Kidney (tissue), 13 donors: ENCODE measurements at regions not wholly inside any gene's neighbourhood (a gene's known extent, or its start where the extent isn't known, plus 50 kb on each side); places are given as distances from the start of the nearest gene placed in this dataset.

Experiments used
- DNase-seq, 5 donors: peaks; one replicate each; pipeline ENCODE4 v3.0.0-alpha.2; 2013 to 2020
- FAIRE-seq: peaks from 2 replicates; lab custom pipeline; 2012; peaks lifted over from hg19 to GRCh38; lab: Jason Lieb, UNC
- H3K27ac ChIP-seq, 2 donors: one replicate each; pipeline ENCODE4 v1.7.0; 2013; ENCODE audit warnings: low read depth in 2 of 2, low read length in 2 of 2, inconsistent platforms in 1 of 2
- H3K27me3 ChIP-seq: one replicate; pipeline ENCODE4 v1.7.1; 2013; ENCODE audit warnings: low read length, inconsistent platforms; ENCODE audit not compliant: control insufficient read depth, insufficient read depth
- H3K36me3 ChIP-seq, 3 donors: one replicate each; pipeline versions ENCODE4 v1.7.0 to v1.7.1; 2013; ENCODE audit warnings: low read length in 3 of 3, control low read depth in 1 of 3, inconsistent platforms in 1 of 3; ENCODE audit not compliant: insufficient read depth in 3 of 3, control insufficient read depth in 2 of 3
- H3K4me1 ChIP-seq, 3 donors: one replicate each; pipeline versions ENCODE4 v1.7.0 to v1.7.1; 2013; ENCODE audit warnings: low read length in 3 of 3, inconsistent platforms in 1 of 3, low read depth in 1 of 3; ENCODE audit not compliant: control insufficient read depth in 2 of 3, insufficient read depth in 2 of 3
- H3K4me3 ChIP-seq, 3 donors: one replicate each; pipeline versions ENCODE4 v1.7.0 to v1.8.1; 2013; ENCODE audit warnings: low read length in 3 of 3, control low read depth in 1 of 3, inconsistent platforms in 1 of 3
- H3K9ac ChIP-seq, 3 donors: one replicate each; pipeline versions ENCODE4 v1.7.0 to v1.7.1; 2013; ENCODE audit warnings: low read length in 3 of 3, control low read depth in 1 of 3, inconsistent platforms in 1 of 3
- H3K9me3 ChIP-seq, 3 donors: one replicate each; pipeline versions ENCODE4 v1.7.0 to v1.7.1; 2013; ENCODE audit warnings: low read length in 3 of 3, control low read depth in 1 of 3, inconsistent platforms in 1 of 3; ENCODE audit not compliant: control insufficient read depth in 2 of 3, insufficient read depth in 1 of 3
- CTCF ChIP-seq: IDR thresholded peaks from 3 replicates; pipeline ENCODE4 v1.5.1; 2012; ENCODE audit warnings: mild to moderate bottlenecking, moderate library complexity, borderline replicate concordance; ENCODE audit not compliant: insufficient read depth; ENCODE audit errors: extremely low read depth
- intact Hi-C: fragments of 100-400 bp; cut with DNase I; formaldehyde crosslinking; loops from one replicate; pipeline ENCODE4 v1.11.1; 2022
- donor health status: control.
- donor health status: control.
- donor health status: control.
- donor health status: control.
- donor health status: control.
- donor health status: DM: yes; HTN: yes; CAD: no.
- donor health status: Normal renal cell carcinoma (clear cell type).

GRCh38 chr13:90389537-90389936 lies 958.0 kb upstream of the MIR17HG start:
- intact Hi-C loops: no loop called here

GRCh38 chr13:90393408-90393807 lies 954.1 kb upstream of the MIR17HG start:
- Histone ChIP-seq H3K27ac (no peak overlapping the region), H3K4me3 (no peak overlapping the region), H3K9me3 (peaks cover 0 to 2% (median 0%) of the 10 kb centered on the region in 3 donors), H3K9ac (no peak overlapping the region), H3K4me1 (no peaks in the 10 kb centered on the region), H3K36me3 (no peaks in the 10 kb centered on the region), H3K27me3 (no peaks in the 10 kb centered on the region)
- DNase-seq: no peak
- FAIRE-seq: no peak
- no peak for TF ChIP-seq CTCF
- intact Hi-C loops: no loop called here

More at GRCh38 chr13:90389537-90389936, 958.0 kb upstream of the MIR17HG start:
- peaks cover 0 to 2% (median 0%) of the 10 kb centered on the region in 3 donors for H3K9me3 ChIP-seq
- H3K4me1 ChIP-seq: no peaks in the 10 kb centered on the region
- FAIRE-seq (no peak), DNase-seq (no peak)
- H3K4me3 ChIP-seq: no peak overlapping the region
- no peak overlapping the region for H3K9ac ChIP-seq
- no peak for TF ChIP-seq CTCF
- H3K27ac ChIP-seq: no peak overlapping the region
- H3K36me3 ChIP-seq: no peaks in the 10 kb centered on the region
- H3K27me3 ChIP-seq: no peaks in the 10 kb centered on the region

DNA sequence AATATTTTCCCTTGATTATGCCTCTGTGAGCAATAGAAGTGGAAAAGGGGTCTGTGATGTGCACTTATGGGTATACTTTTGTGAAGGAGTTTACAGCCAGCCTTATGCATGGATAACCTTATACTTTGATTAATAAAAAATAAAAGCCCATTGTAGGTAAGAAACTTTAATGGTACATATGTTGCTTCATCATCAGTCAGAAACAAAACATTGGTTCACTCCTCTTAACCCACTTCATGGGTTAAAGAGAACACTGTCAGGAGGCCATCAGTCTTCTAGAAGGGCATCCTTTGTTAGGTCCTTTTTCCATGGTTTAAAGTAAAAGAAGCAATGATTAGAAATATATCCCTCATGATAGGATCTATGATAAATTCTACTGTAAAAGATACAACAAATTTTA lies 952.1 kb upstream of the MIR17HG start:
- Histone ChIP-seq H3K27ac (no peak overlapping the region), H3K9ac (no peak overlapping the region), H3K4me3 (no peak overlapping the region), H3K27me3 (no peaks in the 10 kb centered on the region), H3K9me3 (peaks cover 0 to 2% (median 0%) of the 10 kb centered on the region in 3 donors), H3K36me3 (no peaks in the 10 kb centered on the region), H3K4me1 (no peaks in the 10 kb centered on the region)
- no peak for TF ChIP-seq CTCF
- DNase-seq (no peak), FAIRE-seq (no peak)
- intact Hi-C loops: no loop called here

GRCh38 chr13:90395846-90396245 lies 951.6 kb upstream of the MIR17HG start:
- Histone ChIP-seq H3K27ac (no peak overlapping the region), H3K27me3 (no peaks in the 10 kb centered on the region), H3K9ac (no peak overlapping the region), H3K36me3 (no peaks in the 10 kb centered on the region), H3K4me3 (no peak overlapping the region), H3K4me1 (no peaks in the 10 kb centered on the region), H3K9me3 (peaks cover 0 to under 1% (median 0%) of the 10 kb centered on the region in 3 donors)
- intact Hi-C loops: no loop called here
- DNase-seq (no peak), FAIRE-seq (no peak)
- TF ChIP-seq CTCF: no peak
